ENCODE measurements at regions not wholly inside any gene's neighbourhood (a gene's known extent, or its start where the extent isn't known, plus 50 kb on each side); places are given as distances from the start of the nearest gene placed in this dataset.

GRCh38 chr5:115469904-115470516 is 74.6 kb downstream of the FEM1C start:
- no peaks in the 10 kb centered on the region for H3K79me2 ChIP-seq (ENCODE audit: insufficient read depth, low read length)
- H3K4me1 ChIP-seq (ENCODE audit: insufficient read depth, low read length): no peaks in the 10 kb centered on the region
- POLR2A ChIA-PET: no interaction called here
- no peak overlapping the region for H2AFZ ChIP-seq (ENCODE audit: low read length)
- no peaks in the 10 kb centered on the region for H4K20me1 ChIP-seq (ENCODE audit: insufficient read depth, low read length)
- BruUV-seq (replicated peaks): no TSS peak
- no peak overlapping the region for H3K27ac ChIP-seq (ENCODE audit: extremely low read length, insufficient read depth, low read length)
- no peak overlapping the region for H3K4me3 ChIP-seq (replicated peaks in 1 of 3; ENCODE audit: insufficient read depth in 1 of 3, low read depth in 2 of 3, low read length in 3 of 3)
- intact Hi-C loops (cut with micrococcal nuclease; ENCODE audit: unreplicated experiment) (no loop called here), in situ Hi-C loops (cut with HindIII; ENCODE audit: extremely low pct_ligation_motif_present, low pct_unique_long_range_greater_than_20kb) (no loop called here)
- FAIRE-seq (no peak), DNase-seq (ENCODE audit: low spot score) (no peak), ATAC-seq (no peak)
- no peak overlapping the region for H3K4me2 ChIP-seq (ENCODE audit: low read depth, low read length)
- WGBS (ENCODE audit: low lambda C conversion rate): 18% methylated on average over 8 of the region's 8 CpGs
- H3K9me3 ChIP-seq (ENCODE audit: low read length): no peaks in the 10 kb centered on the region
- no peaks in the 10 kb centered on the region for H3K36me3 ChIP-seq (replicated peaks in 1 of 2; ENCODE audit: control insufficient read depth in 1 of 2, insufficient read depth in 2 of 2, low read length in 2 of 2)
- H3K9ac ChIP-seq (ENCODE audit: insufficient read depth, low read depth, low read length): no peak overlapping the region
- no peaks in the 10 kb centered on the region for H3K27me3 ChIP-seq (ENCODE audit: control insufficient read depth in 1 of 2, insufficient read depth in 2 of 2, low read length in 2 of 2)
- CTCF ChIA-PET (ENCODE audit: low intra/inter-chr PET ratio, low total read pairs): no interaction called here
- no peak for TF ChIP-seq PPARG (CRISPR knock-in tag; conservative IDR thresholded peaks at IDR 0.05)
- TF ChIP-seq GABPB1 (CRISPR knock-in tag; IDR thresholded peaks at IDR 0.05): no peak
- TF ChIP-seq WIZ (CRISPR knock-in tag; IDR thresholded peaks at IDR 0.05): no peak
- TF ChIP-seq, protein P1, sequence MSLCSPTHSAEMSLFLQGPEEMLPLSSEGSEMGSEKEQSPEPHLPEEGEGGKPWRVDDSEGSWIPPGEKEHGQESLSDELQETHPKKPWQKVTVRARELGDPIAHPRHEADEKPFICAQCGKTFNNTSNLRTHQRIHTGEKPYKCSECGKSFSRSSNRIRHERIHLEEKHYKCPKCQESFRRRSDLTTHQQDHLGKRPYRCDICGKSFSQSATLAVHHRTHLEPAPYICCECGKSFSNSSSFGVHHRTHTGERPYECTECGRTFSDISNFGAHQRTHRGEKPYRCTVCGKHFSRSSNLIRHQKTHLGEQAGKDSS (CRISPR knock-in tag; IDR thresholded peaks at IDR 0.05; ENCODE audit: borderline replicate concordance, low read depth): no peak
- no peak for TF ChIP-seq ZNF720 (CRISPR knock-in tag; IDR thresholded peaks at IDR 0.05)
- no peak for TF ChIP-seq THAP9 (CRISPR knock-in tag; IDR thresholded peaks at IDR 0.05; ENCODE audit: borderline replicate concordance)
- TF ChIP-seq TEAD2 (CRISPR knock-in tag; IDR thresholded peaks at IDR 0.05): no peak
- no peak for TF ChIP-seq FOXK1 (CRISPR knock-in tag; IDR thresholded peaks at IDR 0.05; ENCODE audit: borderline replicate concordance, low read depth)
- TF ChIP-seq MAZ (IDR thresholded peaks at IDR 0.05; ENCODE audit: borderline replicate concordance, low read depth, low read length): no peak
- TF ChIP-seq MAZ (CRISPR knock-in tag; IDR thresholded peaks at IDR 0.05; ENCODE audit: low read depth): no peak
- TF ChIP-seq, protein P2, sequence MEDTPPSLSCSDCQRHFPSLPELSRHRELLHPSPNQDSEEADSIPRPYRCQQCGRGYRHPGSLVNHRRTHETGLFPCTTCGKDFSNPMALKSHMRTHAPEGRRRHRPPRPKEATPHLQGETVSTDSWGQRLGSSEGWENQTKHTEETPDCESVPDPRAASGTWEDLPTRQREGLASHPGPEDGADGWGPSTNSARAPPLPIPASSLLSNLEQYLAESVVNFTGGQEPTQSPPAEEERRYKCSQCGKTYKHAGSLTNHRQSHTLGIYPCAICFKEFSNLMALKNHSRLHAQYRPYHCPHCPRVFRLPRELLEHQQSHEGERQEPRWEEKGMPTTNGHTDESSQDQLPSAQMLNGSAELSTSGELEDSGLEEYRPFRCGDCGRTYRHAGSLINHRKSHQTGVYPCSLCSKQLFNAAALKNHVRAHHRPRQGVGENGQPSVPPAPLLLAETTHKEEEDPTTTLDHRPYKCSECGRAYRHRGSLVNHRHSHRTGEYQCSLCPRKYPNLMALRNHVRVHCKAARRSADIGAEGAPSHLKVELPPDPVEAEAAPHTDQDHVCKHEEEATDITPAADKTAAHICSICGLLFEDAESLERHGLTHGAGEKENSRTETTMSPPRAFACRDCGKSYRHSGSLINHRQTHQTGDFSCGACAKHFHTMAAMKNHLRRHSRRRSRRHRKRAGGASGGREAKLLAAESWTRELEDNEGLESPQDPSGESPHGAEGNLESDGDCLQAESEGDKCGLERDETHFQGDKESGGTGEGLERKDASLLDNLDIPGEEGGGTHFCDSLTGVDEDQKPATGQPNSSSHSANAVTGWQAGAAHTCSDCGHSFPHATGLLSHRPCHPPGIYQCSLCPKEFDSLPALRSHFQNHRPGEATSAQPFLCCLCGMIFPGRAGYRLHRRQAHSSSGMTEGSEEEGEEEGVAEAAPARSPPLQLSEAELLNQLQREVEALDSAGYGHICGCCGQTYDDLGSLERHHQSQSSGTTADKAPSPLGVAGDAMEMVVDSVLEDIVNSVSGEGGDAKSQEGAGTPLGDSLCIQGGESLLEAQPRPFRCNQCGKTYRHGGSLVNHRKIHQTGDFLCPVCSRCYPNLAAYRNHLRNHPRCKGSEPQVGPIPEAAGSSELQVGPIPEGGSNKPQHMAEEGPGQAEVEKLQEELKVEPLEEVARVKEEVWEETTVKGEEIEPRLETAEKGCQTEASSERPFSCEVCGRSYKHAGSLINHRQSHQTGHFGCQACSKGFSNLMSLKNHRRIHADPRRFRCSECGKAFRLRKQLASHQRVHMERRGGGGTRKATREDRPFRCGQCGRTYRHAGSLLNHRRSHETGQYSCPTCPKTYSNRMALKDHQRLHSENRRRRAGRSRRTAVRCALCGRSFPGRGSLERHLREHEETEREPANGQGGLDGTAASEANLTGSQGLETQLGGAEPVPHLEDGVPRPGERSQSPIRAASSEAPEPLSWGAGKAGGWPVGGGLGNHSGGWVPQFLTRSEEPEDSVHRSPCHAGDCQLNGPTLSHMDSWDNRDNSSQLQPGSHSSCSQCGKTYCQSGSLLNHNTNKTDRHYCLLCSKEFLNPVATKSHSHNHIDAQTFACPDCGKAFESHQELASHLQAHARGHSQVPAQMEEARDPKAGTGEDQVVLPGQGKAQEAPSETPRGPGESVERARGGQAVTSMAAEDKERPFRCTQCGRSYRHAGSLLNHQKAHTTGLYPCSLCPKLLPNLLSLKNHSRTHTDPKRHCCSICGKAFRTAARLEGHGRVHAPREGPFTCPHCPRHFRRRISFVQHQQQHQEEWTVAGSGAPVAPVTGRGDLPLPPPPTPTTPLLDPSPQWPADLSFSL (CRISPR knock-in tag; IDR thresholded peaks at IDR 0.05): no peak
- no peak for TF ChIP-seq MAX (IDR thresholded peaks at IDR 0.05)
- TF ChIP-seq, protein P3, sequence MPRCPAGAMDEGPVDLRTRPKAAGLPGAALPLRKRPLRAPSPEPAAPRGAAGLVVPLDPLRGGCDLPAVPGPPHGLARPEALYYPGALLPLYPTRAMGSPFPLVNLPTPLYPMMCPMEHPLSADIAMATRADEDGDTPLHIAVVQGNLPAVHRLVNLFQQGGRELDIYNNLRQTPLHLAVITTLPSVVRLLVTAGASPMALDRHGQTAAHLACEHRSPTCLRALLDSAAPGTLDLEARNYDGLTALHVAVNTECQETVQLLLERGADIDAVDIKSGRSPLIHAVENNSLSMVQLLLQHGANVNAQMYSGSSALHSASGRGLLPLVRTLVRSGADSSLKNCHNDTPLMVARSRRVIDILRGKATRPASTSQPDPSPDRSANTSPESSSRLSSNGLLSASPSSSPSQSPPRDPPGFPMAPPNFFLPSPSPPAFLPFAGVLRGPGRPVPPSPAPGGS (CRISPR knock-in tag; IDR thresholded peaks at IDR 0.05): no peak
- TF ChIP-seq ZNF335 (CRISPR knock-in tag; IDR thresholded peaks at IDR 0.05): no peak
